ENCODE measurements at regions not wholly inside any gene's neighbourhood (a gene's known extent, or its start where the extent isn't known, plus 50 kb on each side); places are given as distances from the start of the nearest gene placed in this dataset.

GRCh38 chr20:57837208-57838035 lies 127.6 kb upstream of the PMEPA1 start:
- H3K4me3 ChIP-seq (ENCODE audit: low read depth, low read length), result no peak overlapping the region
- in situ Hi-C loops (cut with HindIII; ENCODE audit: low sequenced_read_pairs), result no loop called here

GRCh38 chr20:57835588-57836455 lies 126.0 kb upstream of the PMEPA1 start:
- H3K4me3 ChIP-seq (ENCODE audit: low read depth, low read length), result no peak overlapping the region
- in situ Hi-C loops (cut with HindIII; ENCODE audit: low sequenced_read_pairs), result no loop called here
- no peak for DNase-seq (ENCODE audit: low read depth)
- no peak for TF ChIP-seq CTCF (IDR thresholded peaks at IDR 0.05; ENCODE audit: low read depth, low read length, missing control alignments)

More at GRCh38 chr20:57837208-57838035, 127.6 kb upstream of the PMEPA1 start:
- TF ChIP-seq CTCF (IDR thresholded peaks at IDR 0.05; ENCODE audit: low read depth, low read length, missing control alignments), result no peak
- no peak for DNase-seq (ENCODE audit: low read depth)

- DNase-seq (ENCODE audit: low read depth), result no peak
- no peak for TF ChIP-seq CTCF (IDR thresholded peaks at IDR 0.05; ENCODE audit: low read depth, low read length, missing control alignments)
- in situ Hi-C loops (cut with HindIII; ENCODE audit: low sequenced_read_pairs), result no loop called here
- no peak overlapping the region for H3K4me3 ChIP-seq (ENCODE audit: low read depth, low read length)
Observed at GRCh38 chr20:57835074-57835452, 125.2 kb upstream of the PMEPA1 start.

- in situ Hi-C loops (cut with HindIII; ENCODE audit: low sequenced_read_pairs), result no loop called here
- TF ChIP-seq CTCF (IDR thresholded peaks at IDR 0.05; ENCODE audit: low read depth, low read length, missing control alignments), result no peak
- DNase-seq (ENCODE audit: low read depth), result no peak
- no peak overlapping the region for H3K4me3 ChIP-seq (ENCODE audit: low read depth, low read length)
Observed at GRCh38 chr20:57834306-57835073, 124.7 kb upstream of the PMEPA1 start.

- in situ Hi-C loops (cut with HindIII; ENCODE audit: low sequenced_read_pairs), result no loop called here
Observed at GRCh38 chr20:57831993-57832585, 122.3 kb upstream of the PMEPA1 start.

More at GRCh38 chr20:57831993-57832585, 122.3 kb upstream of the PMEPA1 start:
- H3K4me3 ChIP-seq (ENCODE audit: low read depth, low read length), result no peak overlapping the region
- no peak for TF ChIP-seq CTCF (IDR thresholded peaks at IDR 0.05; ENCODE audit: low read depth, low read length, missing control alignments)
- DNase-seq (ENCODE audit: low read depth), result no peak

Measured in astrocyte of the cerebellum (primary cell).